KG1 (cell line): ENCODE measurements at regions not wholly inside any gene's neighbourhood (a gene's known extent, or its start where the extent isn't known, plus 50 kb on each side); places are given as distances from the start of the nearest gene placed in this dataset.

Experiments
- DNase-seq: peaks from one replicate; lab custom pipeline; 2025; lab: John Stamatoyannopoulos, UW

DNA sequence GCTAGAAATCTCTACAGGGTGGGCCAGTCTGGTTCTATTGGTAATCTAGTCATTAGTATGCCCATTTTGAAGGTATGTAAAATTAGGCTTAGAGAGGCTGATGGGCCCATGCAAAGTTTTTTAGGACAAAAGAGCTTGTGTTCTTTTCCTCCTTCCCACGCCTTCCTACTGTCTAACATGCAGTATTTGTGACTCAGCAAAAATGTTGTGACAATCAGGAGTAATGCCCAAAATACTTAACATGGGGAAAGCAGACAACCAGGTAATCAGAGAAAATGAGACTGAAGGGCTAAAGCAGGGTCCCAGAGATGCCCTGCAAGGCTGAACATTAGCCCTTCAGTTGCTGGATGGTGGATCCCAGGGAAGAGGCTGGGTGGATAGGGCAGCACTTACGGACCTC, 437.9 kb downstream of the BCL11B start:
- no peak for DNase-seq

- no peak for DNase-seq
These were observed 436.8 kb downstream of the BCL11B start for GRCh38 chr14:98835051-98835824.

- no peak for DNase-seq
These were observed 436.2 kb downstream of the BCL11B start for GRCh38 chr14:98835825-98836100.

DNA sequence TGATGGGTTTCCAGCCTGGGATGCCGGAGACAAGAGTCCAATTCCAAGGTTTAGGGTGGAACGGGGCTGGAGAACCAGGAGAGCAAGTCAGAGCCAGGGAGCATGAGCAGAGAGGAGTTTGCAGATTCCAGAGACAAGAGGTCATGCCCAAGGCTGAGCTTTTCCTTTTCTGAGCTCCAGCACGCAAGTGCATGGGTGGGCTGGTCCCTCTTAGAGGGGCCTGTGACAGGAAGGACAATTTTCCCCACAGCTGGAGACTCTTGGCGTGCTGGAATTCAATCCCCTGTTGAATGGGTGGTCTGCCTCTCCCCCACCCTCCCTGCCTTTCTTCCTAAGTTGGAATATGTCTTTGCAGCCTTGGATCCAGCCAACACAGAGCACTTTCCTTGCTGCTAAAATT, 431.9 kb downstream of the BCL11B start:
- DNase-seq, result no peak

GRCh38 chr14:98840511-98840910, 431.5 kb downstream of the BCL11B start:
- DNase-seq, result no peak

- no peak for DNase-seq
These were observed 427.5 kb downstream of the BCL11B start for GRCh38 chr14:98844456-98844855.

GRCh38 chr14:98847521-98848468, 424.2 kb downstream of the BCL11B start:
- DNase-seq, result no peak

GRCh38 chr14:98853063-98853729, 418.8 kb downstream of the BCL11B start:
- no peak for DNase-seq

GRCh38 chr14:98855926-98856715, 415.9 kb downstream of the BCL11B start:
- no peak for DNase-seq

DNA sequence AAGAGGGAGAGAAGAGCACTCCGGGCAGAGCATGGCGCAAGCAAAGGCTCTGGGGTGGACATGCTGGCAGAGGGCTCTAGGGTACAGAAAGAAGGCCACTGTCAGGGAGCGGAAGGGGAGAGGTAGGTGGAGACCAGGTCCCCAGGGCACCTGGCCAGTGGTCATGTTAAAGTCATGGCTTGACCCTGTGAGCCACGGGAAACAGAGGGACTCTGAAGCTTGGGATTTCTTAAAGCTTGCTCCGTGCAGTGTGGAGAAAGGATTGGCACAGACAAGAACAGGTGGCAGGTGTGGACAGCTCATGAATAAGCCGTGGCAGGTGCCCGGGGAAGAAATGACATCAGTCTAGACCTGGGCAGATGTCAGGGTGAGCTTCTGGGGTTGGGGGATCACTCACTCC, 413.8 kb downstream of the BCL11B start:
- DNase-seq, result no peak

GRCh38 chr14:98858561-98858960, 413.4 kb downstream of the BCL11B start:
- no peak for DNase-seq

GRCh38 chr14:98859301-98859700, 412.7 kb downstream of the BCL11B start:
- no peak for DNase-seq

- no peak for DNase-seq
These were observed 407.8 kb downstream of the BCL11B start for GRCh38 chr14:98864211-98864610.

DNA sequence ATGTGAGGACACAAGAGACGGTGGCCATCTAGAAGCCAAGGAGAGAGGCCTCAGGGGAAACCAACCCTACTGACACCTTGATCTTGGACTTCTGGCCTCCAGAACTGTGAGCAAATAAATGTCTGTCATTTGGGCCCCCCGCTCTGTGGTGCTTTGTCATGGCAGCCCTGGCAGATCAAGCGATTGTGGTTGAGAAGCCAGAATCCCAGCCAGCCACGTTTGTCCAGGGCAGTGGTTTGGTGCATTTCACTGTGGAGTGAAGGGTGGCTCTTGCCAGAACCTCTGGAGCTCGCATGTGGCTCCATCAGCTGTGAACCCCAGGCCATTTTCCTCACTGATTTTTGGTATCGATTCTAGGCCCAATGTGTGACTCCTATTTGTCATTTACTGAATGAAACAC, 404.9 kb downstream of the BCL11B start:
- no peak for DNase-seq

- no peak for DNase-seq
These were observed 404.3 kb downstream of the BCL11B start for GRCh38 chr14:98867726-98868125.

- no peak for DNase-seq
These were observed 403.1 kb downstream of the BCL11B start for GRCh38 chr14:98868866-98869265.

DNA sequence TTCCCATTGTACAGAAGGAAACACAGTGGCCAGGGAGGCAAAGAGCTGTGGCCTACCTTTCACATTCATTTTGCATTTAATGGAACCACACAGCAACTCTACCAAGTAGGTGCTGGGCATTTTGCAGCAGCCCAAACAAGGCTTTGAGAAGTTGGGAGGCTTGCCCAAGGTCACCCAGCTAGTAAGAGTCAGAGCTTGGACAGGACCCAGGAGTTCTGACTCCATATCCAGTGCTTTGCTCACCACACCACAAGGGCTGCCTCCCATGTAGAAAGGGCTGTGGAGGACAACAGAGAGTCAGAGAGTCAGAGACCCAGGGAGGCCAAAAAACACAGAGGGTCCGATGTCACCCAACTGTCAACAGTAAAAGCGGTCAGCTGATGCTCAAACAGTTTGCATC, 400.2 kb downstream of the BCL11B start:
- no peak for DNase-seq

- no peak for DNase-seq
These were observed 394.9 kb downstream of the BCL11B start for GRCh38 chr14:98877065-98877464.

DNA sequence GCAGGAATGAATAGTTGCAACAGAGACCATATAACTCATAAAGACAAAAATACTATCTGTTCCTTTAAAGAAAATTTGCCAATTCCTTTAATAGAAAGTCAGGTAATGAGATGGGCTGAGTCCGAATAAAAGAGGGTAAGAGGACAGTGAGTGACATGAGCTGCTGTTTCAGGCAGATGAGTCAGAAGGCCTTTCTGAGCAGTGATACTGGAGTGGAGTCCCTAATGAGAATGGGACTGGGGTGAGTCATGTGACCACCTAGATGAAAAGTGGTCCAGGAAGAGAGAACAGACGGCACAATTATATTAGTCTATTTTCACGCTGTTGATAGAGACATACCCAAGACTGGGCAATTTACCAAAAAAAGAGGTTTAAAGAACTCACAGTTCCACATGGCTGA, 393.7 kb downstream of the BCL11B start:
- no peak for DNase-seq

DNA sequence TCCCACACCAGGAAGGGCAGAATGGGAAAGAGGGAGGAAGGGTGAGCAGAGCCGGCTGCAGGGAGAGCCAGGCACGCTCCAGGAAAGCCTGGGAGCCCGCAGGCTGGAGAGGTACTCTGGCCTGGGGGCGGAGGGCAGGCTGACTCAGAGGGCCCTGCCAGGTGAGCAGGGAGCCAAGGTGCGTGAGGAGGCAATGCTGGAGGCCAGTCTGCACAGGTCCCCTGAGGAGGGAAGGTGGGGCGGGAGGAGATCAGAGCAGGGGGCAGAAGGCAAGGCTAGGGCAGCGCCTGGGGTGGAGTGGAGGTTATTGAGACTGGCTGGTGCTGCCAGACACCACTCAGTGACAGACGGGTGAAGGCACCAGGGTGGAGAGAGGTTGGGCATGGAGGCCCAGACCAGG, 385.0 kb downstream of the BCL11B start:
- no peak for DNase-seq

DNA sequence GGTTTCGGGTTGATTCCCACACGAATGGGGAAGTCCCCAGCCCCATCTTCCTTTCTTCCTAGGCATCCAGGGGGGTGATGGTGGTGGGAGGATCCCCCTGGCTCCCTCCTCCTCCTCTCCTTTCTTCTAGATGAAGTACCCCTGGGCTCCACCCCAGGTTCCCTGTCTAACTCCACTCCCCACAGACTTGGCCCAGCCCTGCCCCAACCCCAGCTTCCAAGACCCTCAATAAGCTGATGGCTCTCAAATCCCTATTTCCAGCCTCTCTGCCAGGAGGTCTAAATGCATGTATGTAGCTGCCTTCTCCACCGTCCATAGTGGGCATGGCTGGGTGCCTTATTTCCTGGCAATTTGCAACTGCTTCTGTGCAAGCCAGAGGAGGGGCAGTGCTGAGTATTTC, 383.7 kb downstream of the BCL11B start:
- DNase-seq, result no peak
